ENCODE measurements at regions not wholly inside any gene's neighbourhood (a gene's known extent, or its start where the extent isn't known, plus 50 kb on each side); places are given as distances from the start of the nearest gene placed in this dataset.

DNA sequence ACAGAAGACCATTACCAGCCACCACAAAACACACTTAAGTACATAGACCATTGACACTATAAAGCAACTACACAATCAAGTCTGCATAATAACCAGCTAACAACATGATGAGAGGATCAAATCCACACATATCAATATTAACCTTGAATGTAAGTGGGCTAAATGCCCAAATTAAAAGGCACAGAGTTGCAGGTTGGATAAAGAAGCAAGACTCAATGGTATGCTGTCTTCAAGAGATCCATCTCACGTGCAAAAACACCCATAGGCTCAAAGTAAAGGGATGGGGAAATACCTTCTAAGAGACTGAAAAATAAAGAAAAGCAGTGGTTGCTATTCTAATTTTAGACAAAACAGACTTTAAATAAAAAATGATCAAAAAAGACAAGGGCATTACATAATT, 113.6 kb upstream of the CD180 start:
- Histone ChIP-seq H3K9me1 (ENCODE audit: control insufficient read depth, extremely low read depth, insufficient read depth, low read length) (no peaks in the 10 kb centered on the region), H3K79me2 (ENCODE audit: control insufficient read depth, insufficient read depth, low read length) (no peaks in the 10 kb centered on the region)

DNA sequence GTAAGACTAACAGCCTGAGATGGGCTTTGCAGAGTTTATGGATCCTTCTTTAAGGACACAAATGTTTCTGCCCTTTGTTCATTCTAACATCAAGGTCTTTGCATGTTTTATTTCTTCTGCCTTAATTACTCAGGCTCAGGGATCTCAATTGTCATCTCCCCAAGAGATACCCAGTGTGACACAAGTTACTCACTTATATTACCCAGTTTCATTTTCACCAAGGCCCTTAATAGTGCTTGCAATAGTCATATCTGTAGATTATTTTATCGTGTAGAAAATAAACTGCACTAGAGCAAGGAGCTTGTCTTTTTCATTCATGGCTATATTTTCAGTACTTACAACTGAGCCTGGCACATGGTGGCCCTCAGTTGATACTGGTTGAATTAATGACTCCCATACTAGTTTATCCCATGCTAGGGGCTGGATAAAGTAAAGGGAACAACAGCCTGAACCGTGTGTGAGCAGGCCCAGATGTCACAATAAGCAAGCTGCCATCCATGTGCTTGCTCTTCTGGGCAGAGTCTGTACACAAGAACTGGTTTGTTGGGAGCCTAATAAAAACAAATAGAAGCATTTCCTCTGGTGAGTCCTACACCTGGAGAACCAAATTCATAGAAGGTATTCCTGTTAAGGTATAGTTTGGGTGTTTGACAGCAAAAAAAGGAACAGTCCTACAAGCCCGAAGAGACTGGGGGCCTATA, 112.5 kb upstream of the CD180 start:
- TF ChIP-seq CTCF (optimal IDR thresholded peaks at IDR 0.05 in 1 of 3, IDR thresholded peaks at IDR 0.05 in 1 of 3, conservative IDR thresholded peaks at IDR 0.05 in 1 of 3; ENCODE audit: extremely low read depth in 1 of 3, insufficient read depth in 2 of 3, low read length in 3 of 3), result no peak
- TF ChIP-seq EZH2 (IDR thresholded peaks at IDR 0.05; ENCODE audit: low read length), result no peak
- Histone ChIP-seq H3K9me3 (ENCODE audit: control insufficient read depth, low read depth, low read length) (no peaks in the 10 kb centered on the region), H3K27me3 (ENCODE audit: control insufficient read depth, extremely low read depth, insufficient read depth, low read length) (no peaks in the 10 kb centered on the region), H2AFZ (ENCODE audit: control insufficient read depth, low read length) (no peak overlapping the region), H3K9ac (ENCODE audit: control insufficient read depth, extremely low read depth, insufficient read depth, low read length) (no peak overlapping the region), H3K36me3 (ENCODE audit: control insufficient read depth in 2 of 2, extremely low read depth in 1 of 2, insufficient read depth in 2 of 2, low read length in 2 of 2) (no peaks in the 10 kb centered on the region), H3K79me2 (ENCODE audit: control insufficient read depth, insufficient read depth, low read length) (no peaks in the 10 kb centered on the region), H3K27ac (ENCODE audit: control insufficient read depth, insufficient read depth, low read length) (no peak overlapping the region), H3K4me3 (ENCODE audit: control insufficient read depth in 2 of 3, extremely low read depth in 1 of 3, insufficient read depth in 2 of 3, low read depth in 1 of 3, low read length in 3 of 3) (no peak overlapping the region), H3K4me1 (ENCODE audit: control insufficient read depth, extremely low read depth, insufficient read depth, low read length) (peaks cover 13% of the 10 kb centered on the region), H3K9me1 (ENCODE audit: control insufficient read depth, extremely low read depth, insufficient read depth, low read length) (no peaks in the 10 kb centered on the region), H3K4me2 (ENCODE audit: control insufficient read depth, extremely low read depth, insufficient read depth, low read depth, low read length) (no peak overlapping the region), H4K20me1 (ENCODE audit: control insufficient read depth, extremely low read depth, insufficient read depth, low read length) (no peaks in the 10 kb centered on the region)
- dilution Hi-C loops (cut with MboI; ENCODE audit: extremely low pct_ligation_motif_present, low sequenced_read_pairs), result no loop called here
- FAIRE-seq (no peak), DNase-seq (ENCODE audit: low read depth, low spot score) (no peak)

More for the DNA sequence above, 113.6 kb upstream of the CD180 start:
- no peaks in the 10 kb centered on the region for H3K36me3 ChIP-seq (ENCODE audit: control insufficient read depth in 2 of 2, extremely low read depth in 1 of 2, insufficient read depth in 2 of 2, low read length in 2 of 2)
- H3K4me3 ChIP-seq (ENCODE audit: control insufficient read depth in 2 of 3, extremely low read depth in 1 of 3, insufficient read depth in 2 of 3, low read depth in 1 of 3, low read length in 3 of 3), result no peak overlapping the region
- no peak overlapping the region for H3K27ac ChIP-seq (ENCODE audit: control insufficient read depth, insufficient read depth, low read length)
- no peak overlapping the region for H3K4me2 ChIP-seq (ENCODE audit: control insufficient read depth, extremely low read depth, insufficient read depth, low read depth, low read length)
- FAIRE-seq (no peak), DNase-seq (ENCODE audit: low read depth, low spot score) (no peak)
- no peaks in the 10 kb centered on the region for H3K27me3 ChIP-seq (ENCODE audit: control insufficient read depth, extremely low read depth, insufficient read depth, low read length)
- no peak overlapping the region for H3K9ac ChIP-seq (ENCODE audit: control insufficient read depth, extremely low read depth, insufficient read depth, low read length)
- H3K4me1 ChIP-seq (ENCODE audit: control insufficient read depth, extremely low read depth, insufficient read depth, low read length), result peaks cover 17% of the 10 kb centered on the region
- H3K9me3 ChIP-seq (ENCODE audit: control insufficient read depth, low read depth, low read length), result no peaks in the 10 kb centered on the region
- no peaks in the 10 kb centered on the region for H4K20me1 ChIP-seq (ENCODE audit: control insufficient read depth, extremely low read depth, insufficient read depth, low read length)
- dilution Hi-C loops (cut with MboI; ENCODE audit: extremely low pct_ligation_motif_present, low sequenced_read_pairs), result no loop called here
- TF ChIP-seq CTCF (optimal IDR thresholded peaks at IDR 0.05 in 1 of 3, IDR thresholded peaks at IDR 0.05 in 1 of 3, conservative IDR thresholded peaks at IDR 0.05 in 1 of 3; ENCODE audit: extremely low read depth in 1 of 3, insufficient read depth in 2 of 3, low read length in 3 of 3), result no peak
- TF ChIP-seq EZH2 (IDR thresholded peaks at IDR 0.05; ENCODE audit: low read length), result no peak
- no peak overlapping the region for H2AFZ ChIP-seq (ENCODE audit: control insufficient read depth, low read length)
